Endodermal cell (in vitro differentiated cells): ENCODE measurements at regions not wholly inside any gene's neighbourhood (a gene's known extent, or its start where the extent isn't known, plus 50 kb on each side); places are given as distances from the start of the nearest gene placed in this dataset.

Experiments
- DNase-seq: peaks from one replicate; pipeline ENCODE4 v3.0.0-alpha.2; 2017
- H3K27ac ChIP-seq: 2 replicates; pipeline ENCODE4 v1.5.1; 2013; ENCODE audit warnings: mild to moderate bottlenecking, low read depth, low read length, moderate library complexity
- H3K27me3 ChIP-seq: 2 replicates; pipeline ENCODE4 v1.6.1; 2013; ENCODE audit warnings: mild to moderate bottlenecking, low read length, moderate library complexity; ENCODE audit not compliant: insufficient read depth, control insufficient read depth, poor library complexity, severe bottlenecking
- H3K36me3 ChIP-seq: 2 replicates; pipeline ENCODE4 v1.7.0; 2013; ENCODE audit warnings: mild to moderate bottlenecking, low read length, moderate library complexity; ENCODE audit not compliant: control insufficient read depth, insufficient read depth
- H3K4me1 ChIP-seq: one replicate; pipeline ENCODE4 v1.7.0; 2013; ENCODE audit warnings: low read length; ENCODE audit not compliant: control insufficient read depth, insufficient read depth
- H3K4me3 ChIP-seq: 2 replicates; pipeline ENCODE4 v1.5.1; 2013; ENCODE audit warnings: mild to moderate bottlenecking, low read length, moderate library complexity
- H3K9ac ChIP-seq: 2 replicates; pipeline ENCODE4 v1.6.1; 2013; ENCODE audit warnings: mild to moderate bottlenecking, low read length, moderate library complexity; ENCODE audit not compliant: poor library complexity, severe bottlenecking; ENCODE audit errors: extremely low read depth
- H3K9me3 ChIP-seq: 2 replicates; pipeline ENCODE4 v1.6.1; 2013; ENCODE audit warnings: mild to moderate bottlenecking, low read length, moderate library complexity; ENCODE audit not compliant: control insufficient read depth
- H3K27ac Mint-ChIP-seq: 2 replicates; pipeline ENCODE4 v1.8.0; 2020; ENCODE audit warnings: mixed read lengths
- H3K27me3 Mint-ChIP-seq: 2 replicates; pipeline ENCODE4 v1.8.0; 2021; ENCODE audit warnings: mild to moderate bottlenecking, mixed read lengths; ENCODE audit not compliant: insufficient read depth
- H3K36me3 Mint-ChIP-seq: 2 replicates; pipeline ENCODE4 v1.8.0; 2020; ENCODE audit warnings: low read depth, mixed read lengths
- H3K4me1 Mint-ChIP-seq: 2 replicates; pipeline ENCODE4 v1.8.0; 2020; ENCODE audit warnings: mixed read lengths
- H3K4me3 Mint-ChIP-seq: 2 replicates; pipeline ENCODE4 v1.8.0; 2020; ENCODE audit warnings: mild to moderate bottlenecking, moderate library complexity, mixed read lengths
- H3K9me3 Mint-ChIP-seq: 2 replicates; pipeline ENCODE4 v1.8.0; 2020; ENCODE audit warnings: mild to moderate bottlenecking, mixed read lengths
- WGBS, 2 experiments: methylation state at CpG; one replicate each; pipeline versions ENCODE4 v1.1.5 to v1.1.7; 2013; ENCODE audit warnings: missing lambda C conversion rate in 2 of 2, mixed read lengths in 1 of 2; ENCODE audit not compliant: insufficient coverage in 1 of 2, insufficient read length in 1 of 2; 5-methylcytosine and 5-hydroxymethylcytosine counted together
- TF ChIP-seq, protein P1 (sequence below): fragments of 200-600 bp; sonication (generic); conservative IDR thresholded peaks from 2 replicates; pipeline ENCODE4 v1.5.0; 2021; ENCODE audit warnings: antibody characterized with exemption, mild to moderate bottlenecking

DNA sequence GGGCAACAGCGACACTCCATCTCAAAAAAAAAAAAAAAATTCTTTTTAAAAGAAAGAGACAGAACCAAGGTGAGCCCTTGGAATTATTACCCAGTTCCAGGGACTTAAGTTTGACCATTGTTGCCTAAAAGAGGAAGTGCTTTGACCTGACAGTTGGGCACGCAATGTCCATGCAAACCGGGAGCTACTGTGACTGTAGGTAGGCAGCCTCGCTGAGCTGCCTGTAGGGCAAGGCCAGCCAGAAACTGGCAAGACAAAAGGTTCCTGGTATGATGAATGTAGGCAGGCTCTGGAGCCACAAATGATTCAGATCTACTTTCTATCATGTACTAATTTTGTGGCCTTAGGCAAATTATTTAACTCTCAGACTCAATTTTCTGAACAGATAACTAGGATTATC lies 334.8 kb upstream of the ZNF462 start:
- no peak for DNase-seq
- no peaks in the 10 kb centered on the region for H3K27me3 ChIP-seq
- Mint-ChIP-seq H3K4me1 (peaks cover 1% of the 10 kb centered on the region), H3K9me3 (no peaks in the 10 kb centered on the region), H3K36me3 (no peaks in the 10 kb centered on the region), H3K27me3 (no peaks in the 10 kb centered on the region), H3K27ac (no peak overlapping the region), H3K4me3 (no peak overlapping the region)
- H3K4me3 ChIP-seq = no peak overlapping the region
- TF ChIP-seq, protein P1, sequence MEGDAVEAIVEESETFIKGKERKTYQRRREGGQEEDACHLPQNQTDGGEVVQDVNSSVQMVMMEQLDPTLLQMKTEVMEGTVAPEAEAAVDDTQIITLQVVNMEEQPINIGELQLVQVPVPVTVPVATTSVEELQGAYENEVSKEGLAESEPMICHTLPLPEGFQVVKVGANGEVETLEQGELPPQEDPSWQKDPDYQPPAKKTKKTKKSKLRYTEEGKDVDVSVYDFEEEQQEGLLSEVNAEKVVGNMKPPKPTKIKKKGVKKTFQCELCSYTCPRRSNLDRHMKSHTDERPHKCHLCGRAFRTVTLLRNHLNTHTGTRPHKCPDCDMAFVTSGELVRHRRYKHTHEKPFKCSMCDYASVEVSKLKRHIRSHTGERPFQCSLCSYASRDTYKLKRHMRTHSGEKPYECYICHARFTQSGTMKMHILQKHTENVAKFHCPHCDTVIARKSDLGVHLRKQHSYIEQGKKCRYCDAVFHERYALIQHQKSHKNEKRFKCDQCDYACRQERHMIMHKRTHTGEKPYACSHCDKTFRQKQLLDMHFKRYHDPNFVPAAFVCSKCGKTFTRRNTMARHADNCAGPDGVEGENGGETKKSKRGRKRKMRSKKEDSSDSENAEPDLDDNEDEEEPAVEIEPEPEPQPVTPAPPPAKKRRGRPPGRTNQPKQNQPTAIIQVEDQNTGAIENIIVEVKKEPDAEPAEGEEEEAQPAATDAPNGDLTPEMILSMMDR = no peak
- H3K4me1 ChIP-seq = no peaks in the 10 kb centered on the region
- H3K9me3 ChIP-seq = no peaks in the 10 kb centered on the region
- no peaks in the 10 kb centered on the region for H3K36me3 ChIP-seq
- 94 to 100% methylated on average over 2 to 4 of the region's 4 CpGs for WGBS, 2 experiments
- H3K9ac ChIP-seq = no peak overlapping the region
- H3K27ac ChIP-seq = no peak overlapping the region

DNA sequence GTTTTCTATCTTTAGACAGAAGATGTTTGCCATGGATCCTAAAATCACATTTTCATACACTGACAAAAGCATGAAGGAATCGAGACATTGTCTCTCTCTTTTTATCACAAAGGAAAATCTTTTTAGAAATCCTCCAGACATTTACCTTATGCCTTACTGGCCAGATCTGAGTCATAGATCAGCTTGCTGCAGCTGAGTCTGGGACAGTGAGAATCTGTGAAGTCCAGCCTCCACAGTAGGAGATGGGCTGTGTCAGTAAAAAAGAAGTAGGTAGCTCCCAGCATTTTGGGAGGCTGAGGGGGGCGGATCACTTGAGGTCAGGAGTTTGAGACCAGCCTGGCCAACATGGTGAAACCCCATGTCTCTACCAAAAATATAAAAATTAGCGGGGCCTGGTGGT lies 333.4 kb upstream of the ZNF462 start:
- Histone ChIP-seq H3K36me3 (no peaks in the 10 kb centered on the region), H3K9ac (no peak overlapping the region), H3K27ac (no peak overlapping the region), H3K4me3 (no peak overlapping the region), H3K4me1 (no peaks in the 10 kb centered on the region), H3K9me3 (no peaks in the 10 kb centered on the region), H3K27me3 (no peaks in the 10 kb centered on the region)
- peaks cover 1% of the 10 kb centered on the region for H3K4me1 Mint-ChIP-seq
- no peak overlapping the region for H3K27ac Mint-ChIP-seq
- WGBS, 2 experiments = 93 to 100% methylated on average over 1 to 3 of the region's 3 CpGs
- H3K36me3 Mint-ChIP-seq = no peaks in the 10 kb centered on the region
- TF ChIP-seq, protein P1 = no peak
- no peaks in the 10 kb centered on the region for H3K27me3 Mint-ChIP-seq
- no peaks in the 10 kb centered on the region for H3K9me3 Mint-ChIP-seq
- no peak overlapping the region for H3K4me3 Mint-ChIP-seq
- DNase-seq = no peak

DNA sequence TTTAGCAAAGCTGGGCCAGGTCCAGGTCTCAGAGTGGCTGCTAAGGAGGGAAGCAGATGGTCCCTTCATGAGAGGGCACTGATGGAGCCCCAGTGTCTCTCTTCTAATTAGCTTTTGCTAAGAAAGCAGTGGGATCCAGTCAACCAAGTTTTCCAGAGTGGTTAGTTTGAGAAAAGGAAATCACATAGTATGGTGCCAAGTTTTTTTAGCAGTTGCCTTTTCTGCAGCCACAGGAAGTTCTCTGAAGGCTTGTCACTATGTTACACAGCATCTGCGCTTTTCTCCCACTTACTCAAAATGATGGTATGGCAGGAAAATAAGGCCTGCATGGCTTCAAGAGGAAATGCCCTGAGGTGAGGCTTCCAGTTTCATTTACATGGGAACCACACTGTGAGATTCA lies 331.5 kb upstream of the ZNF462 start:
- TF ChIP-seq, protein P1 = no peak
- H3K27me3 Mint-ChIP-seq = no peaks in the 10 kb centered on the region
- 96 to 100% methylated on average over 1 of the region's 1 CpG for whole genome bisulfite sequencing, 2 experiments

More for the DNA sequence above, 331.5 kb upstream of the ZNF462 start:
- Histone ChIP-seq H3K27me3 (no peaks in the 10 kb centered on the region), H3K36me3 (no peaks in the 10 kb centered on the region), H3K4me3 (no peak overlapping the region), H3K27ac (no peak overlapping the region), H3K9ac (no peak overlapping the region), H3K9me3 (no peaks in the 10 kb centered on the region), H3K4me1 (no peaks in the 10 kb centered on the region)
- H3K4me3 Mint-ChIP-seq = no peak overlapping the region
- no peak overlapping the region for H3K27ac Mint-ChIP-seq
- no peaks in the 10 kb centered on the region for H3K9me3 Mint-ChIP-seq
- peaks cover 1% of the 10 kb centered on the region for H3K4me1 Mint-ChIP-seq
- DNase-seq = no peak
- no peaks in the 10 kb centered on the region for H3K36me3 Mint-ChIP-seq
